Activated CD4-positive, alpha-beta T cell treated with anti-CD3 and anti-CD28 coated beads, Interleukin-2, amount 10 ng/mL, durations not matched to agents 7 days and 5 days (primary cell): ENCODE measurements at regions not wholly inside any gene's neighbourhood (a gene's known extent, or its start where the extent isn't known, plus 50 kb on each side); places are given as distances from the start of the nearest gene placed in this dataset.
"Not testable (repeated sequence)": the region's sequence is repeated elsewhere in the genome, so short reads cannot be mapped to it uniquely, and the experiment has no call there.

Experiments used
- CTCF ChIA-PET: fragments of 350-600 bp; sonication (Branson Sonifier 250); formaldehyde crosslinking; loops from one replicate; lab custom pipeline; 2021; ENCODE audit warnings: antibody characterized with exemption; lab: Charles Lee
- POLR2A ChIA-PET: fragments of 350-600 bp; sonication (Branson Sonifier 250); formaldehyde crosslinking; loops from one replicate; lab custom pipeline; 2021; ENCODE audit warnings: antibody characterized with exemption; lab: Charles Lee
- DNase-seq: peaks from one replicate; pipeline ENCODE4 v3.0.0-alpha.2; 2020
- H3K27ac Mint-ChIP-seq: one replicate; pipeline ENCODE4 v1.8.0; 2021; ENCODE audit warnings: mild to moderate bottlenecking, moderate library complexity, mixed read lengths
- H3K27me3 Mint-ChIP-seq: one replicate; pipeline ENCODE4 v1.8.0; 2021; ENCODE audit warnings: mixed read lengths
- H3K36me3 Mint-ChIP-seq: one replicate; pipeline ENCODE4 v1.8.0; 2021; ENCODE audit warnings: low read depth, mixed read lengths
- H3K4me1 Mint-ChIP-seq: one replicate; pipeline ENCODE4 v1.8.0; 2021; ENCODE audit warnings: mixed read lengths
- H3K4me3 Mint-ChIP-seq: one replicate; pipeline ENCODE4 v1.8.0; 2021; ENCODE audit warnings: mild to moderate bottlenecking, moderate library complexity, mixed read lengths
- H3K9me3 Mint-ChIP-seq: one replicate; pipeline ENCODE4 v1.8.0; 2021; ENCODE audit warnings: mixed read lengths

GRCh38 chr19:7400815-7401214 lies 52.1 kb downstream of the ARHGEF18 start:
- Mint-ChIP-seq H3K27me3 (no peaks in the 10 kb centered on the region), H3K36me3 (peaks cover 44% of the 10 kb centered on the region), H3K4me1 (peaks cover 21% of the 10 kb centered on the region), H3K4me3 (no peak overlapping the region), H3K27ac (no peak overlapping the region), H3K9me3 (peaks cover 2% of the 10 kb centered on the region)
- POLR2A ChIA-PET: no interaction called here
- CTCF ChIA-PET: interaction anchor here (1.4 kb wide), 1 partner anchor 11 kb away, joined by 5 read pairs; no protein-coding TSS in a partner anchor
- DNase-seq: no peak

- H3K27ac Mint-ChIP-seq: no peak overlapping the region
- H3K9me3 Mint-ChIP-seq: peaks cover 2% of the 10 kb centered on the region
- peaks cover 40% of the 10 kb centered on the region for H3K36me3 Mint-ChIP-seq
- ChIA-PET POLR2A (no interaction called here), CTCF (no interaction called here)
- H3K4me3 Mint-ChIP-seq: no peak overlapping the region
- no peaks in the 10 kb centered on the region for H3K27me3 Mint-ChIP-seq
- DNase-seq: no peak
- peaks cover 12% of the 10 kb centered on the region for H3K4me1 Mint-ChIP-seq
Observed at GRCh38 chr19:7401694-7402093, 53.0 kb downstream of the ARHGEF18 start.

- POLR2A ChIA-PET, H3K27ac Mint-ChIP-seq, DNase-seq, H3K27me3 Mint-ChIP-seq, H3K4me3 Mint-ChIP-seq, CTCF ChIA-PET, H3K9me3 Mint-ChIP-seq: not testable (repeated sequence)
- Mint-ChIP-seq H3K36me3 (peaks cover 31% of the 10 kb centered on the region), H3K4me1 (peaks cover 10% of the 10 kb centered on the region)
Observed at GRCh38 chr19:7405482-7405881, 56.7 kb downstream of the ARHGEF18 start.

DNA sequence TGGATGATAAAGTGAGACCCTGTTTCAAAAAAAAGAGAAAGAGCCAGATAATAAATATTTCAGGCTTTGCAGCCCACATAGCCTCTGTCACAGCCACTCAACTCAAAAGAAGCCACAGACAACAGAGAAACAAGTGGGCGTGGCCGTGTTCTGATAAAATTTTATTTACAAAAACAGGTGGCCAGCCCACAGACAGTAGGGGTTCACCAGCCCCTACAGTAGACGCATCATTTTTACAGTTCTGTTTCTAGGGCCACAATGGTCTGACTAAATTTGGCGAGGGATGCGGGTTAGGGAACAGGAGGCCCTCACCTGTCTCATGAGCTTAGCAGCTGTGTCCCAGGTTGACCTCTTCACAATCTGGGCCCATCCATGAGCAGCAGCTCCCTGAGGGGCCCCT lies 59.5 kb downstream of the ARHGEF18 start:
- Mint-ChIP-seq H3K27me3 (no peaks in the 10 kb centered on the region), H3K4me1 (peaks cover 15% of the 10 kb centered on the region), H3K27ac (no peak overlapping the region), H3K9me3 (no peaks in the 10 kb centered on the region), H3K4me3 (no peak overlapping the region), H3K36me3 (peaks cover 28% of the 10 kb centered on the region)
- no peak for DNase-seq
- ChIA-PET CTCF (interaction anchor here (1.2 to 1.6 kb wide), 2 partner anchors 12 to 13 kb away, joined by 3 to 4 read pairs; no protein-coding TSS in a partner anchor), POLR2A (no interaction called here)

DNA sequence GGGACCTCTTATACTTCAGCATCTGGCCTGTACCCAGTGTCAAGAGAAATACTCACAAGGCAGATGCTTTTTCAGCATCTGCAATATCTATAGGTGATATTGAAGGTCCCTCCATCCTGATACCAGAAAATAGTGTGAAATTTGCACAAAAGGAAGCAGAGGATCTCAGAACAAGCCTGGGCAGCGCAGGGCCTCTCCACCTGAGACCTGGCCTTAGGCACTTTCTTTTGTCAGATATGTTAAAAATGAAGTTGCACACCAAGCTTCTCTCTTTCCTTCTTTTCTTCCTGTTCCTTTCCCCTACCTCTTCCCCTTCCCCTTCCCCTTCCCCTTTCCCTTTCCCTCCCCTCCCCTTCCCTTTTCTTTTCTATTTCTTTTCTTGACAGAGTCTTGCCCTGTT lies 62.2 kb downstream of the ARHGEF18 start:
- Mint-ChIP-seq H3K36me3 (peaks cover 32% of the 10 kb centered on the region), H3K4me1 (peaks cover 15% of the 10 kb centered on the region), H3K27ac (peak overlapping the region; percentile 36), H3K9me3 (no peaks in the 10 kb centered on the region), H3K27me3 (no peaks in the 10 kb centered on the region), H3K4me3 (no peak overlapping the region)
- CTCF ChIA-PET: interaction anchor here (0.5 to 0.6 kb wide), 2 partner anchors 30 to 1045 kb away, joined by 3 to 4 read pairs; no protein-coding TSS in a partner anchor
- POLR2A ChIA-PET: no interaction called here
- DNase-seq: no peak

GRCh38 chr19:7413629-7414028 lies 64.9 kb downstream of the ARHGEF18 start:
- no peak overlapping the region for H3K27ac Mint-ChIP-seq
- H3K9me3 Mint-ChIP-seq: no peaks in the 10 kb centered on the region
- H3K36me3 Mint-ChIP-seq: peaks cover 40% of the 10 kb centered on the region
- no peak for DNase-seq
- ChIA-PET POLR2A (no interaction called here), CTCF (interaction anchor here (0.6 to 1.2 kb wide), 2 partner anchors 9 to 187 kb away, joined by 3 read pairs; no protein-coding TSS in a partner anchor)
- no peaks in the 10 kb centered on the region for H3K27me3 Mint-ChIP-seq
- no peak overlapping the region for H3K4me3 Mint-ChIP-seq
- H3K4me1 Mint-ChIP-seq: peaks cover 11% of the 10 kb centered on the region

GRCh38 chr19:7415163-7415856 lies 66.6 kb downstream of the ARHGEF18 start:
- Mint-ChIP-seq H3K27ac (peak overlapping the region; percentile 36), H3K36me3 (peaks cover 42% of the 10 kb centered on the region), H3K27me3 (no peaks in the 10 kb centered on the region), H3K9me3 (no peaks in the 10 kb centered on the region), H3K4me3 (no peak overlapping the region), H3K4me1 (peaks cover 9% of the 10 kb centered on the region)
- CTCF ChIA-PET: no interaction called here
- no peak for DNase-seq
- POLR2A ChIA-PET: no interaction called here

DNA sequence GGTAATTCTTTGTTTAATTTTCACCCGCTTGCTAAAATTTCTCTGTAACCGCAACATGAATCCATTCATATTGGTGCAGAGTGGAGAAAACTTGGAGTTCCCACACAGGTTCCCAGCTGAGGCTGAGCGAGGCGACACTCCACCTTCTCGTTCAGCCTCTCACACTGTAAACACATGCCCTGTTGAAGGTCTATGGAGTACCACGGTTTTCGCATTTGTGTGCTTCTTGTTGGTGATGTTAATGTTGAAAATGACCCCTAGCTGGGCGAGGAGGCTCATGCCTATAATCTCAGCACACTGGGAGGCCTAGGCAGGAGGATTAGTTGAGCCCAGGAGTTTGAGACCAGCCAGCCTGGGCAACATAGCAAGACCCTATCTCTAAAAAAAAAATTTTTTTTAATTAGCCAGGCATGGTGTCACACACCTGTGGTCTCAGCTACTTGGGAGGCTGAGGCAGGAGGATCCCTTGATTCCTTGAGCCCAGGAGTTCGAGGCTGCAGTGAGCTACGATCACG lies 67.2 kb downstream of the ARHGEF18 start:
- CTCF ChIA-PET: no interaction called here
- POLR2A ChIA-PET: no interaction called here
- H3K9me3 Mint-ChIP-seq: no peaks in the 10 kb centered on the region

DNA sequence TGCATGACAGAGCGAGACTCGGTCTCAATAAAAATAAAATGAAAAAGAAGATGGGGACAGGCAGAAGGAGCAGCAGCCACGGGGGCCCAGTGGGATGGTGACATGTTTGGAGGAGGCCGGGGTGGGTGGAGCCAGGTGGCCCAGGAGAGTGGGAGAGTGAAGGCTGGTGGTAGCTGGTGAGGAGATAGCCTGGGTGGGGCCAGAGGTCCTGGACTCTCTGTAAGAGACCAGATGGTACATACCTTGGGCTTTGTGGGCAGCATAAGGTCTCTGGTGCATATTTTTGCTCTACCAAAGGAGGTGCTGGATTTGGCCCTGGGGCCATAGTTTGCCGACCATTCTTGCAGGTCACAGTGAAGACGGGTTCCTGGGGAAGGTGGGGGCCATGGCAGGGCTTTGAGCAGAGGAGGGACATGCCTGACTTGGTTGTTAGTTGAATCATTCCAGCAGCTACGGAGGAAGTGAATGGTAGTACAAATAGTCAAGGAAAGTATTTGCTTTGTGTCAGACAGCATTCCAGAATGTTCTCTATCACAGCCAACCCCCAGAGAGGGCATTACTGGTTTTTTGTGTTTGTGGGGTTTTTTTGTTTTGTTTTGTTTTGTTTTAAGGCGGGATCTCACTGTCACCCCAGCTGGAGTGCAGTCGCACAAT lies 69.1 kb downstream of the ARHGEF18 start:
- ChIA-PET POLR2A (no interaction called here), CTCF (no interaction called here)
- H3K36me3 Mint-ChIP-seq: peaks cover 44% of the 10 kb centered on the region
- no peak overlapping the region for H3K4me3 Mint-ChIP-seq
- H3K27ac Mint-ChIP-seq: no peak overlapping the region
- peaks cover 4% of the 10 kb centered on the region for H3K4me1 Mint-ChIP-seq
- DNase-seq: no peak
- H3K9me3 Mint-ChIP-seq: no peaks in the 10 kb centered on the region
- no peaks in the 10 kb centered on the region for H3K27me3 Mint-ChIP-seq

More for the DNA sequence above, 67.2 kb downstream of the ARHGEF18 start:
- no peaks in the 10 kb centered on the region for H3K27me3 Mint-ChIP-seq
- peaks cover 39% of the 10 kb centered on the region for H3K36me3 Mint-ChIP-seq
- peaks cover 9% of the 10 kb centered on the region for H3K4me1 Mint-ChIP-seq
- no peak for DNase-seq
- no peak overlapping the region for H3K4me3 Mint-ChIP-seq
- H3K27ac Mint-ChIP-seq: no peak overlapping the region

GRCh38 chr19:7418596-7418995 lies 69.9 kb downstream of the ARHGEF18 start:
- no peak for DNase-seq
- POLR2A ChIA-PET: no interaction called here
- CTCF ChIA-PET: no interaction called here
- Mint-ChIP-seq H3K4me3 (no peak overlapping the region), H3K36me3 (peaks cover 47% of the 10 kb centered on the region), H3K27me3 (no peaks in the 10 kb centered on the region), H3K4me1 (peaks cover 2% of the 10 kb centered on the region), H3K9me3 (no peaks in the 10 kb centered on the region), H3K27ac (no peak overlapping the region)

DNA sequence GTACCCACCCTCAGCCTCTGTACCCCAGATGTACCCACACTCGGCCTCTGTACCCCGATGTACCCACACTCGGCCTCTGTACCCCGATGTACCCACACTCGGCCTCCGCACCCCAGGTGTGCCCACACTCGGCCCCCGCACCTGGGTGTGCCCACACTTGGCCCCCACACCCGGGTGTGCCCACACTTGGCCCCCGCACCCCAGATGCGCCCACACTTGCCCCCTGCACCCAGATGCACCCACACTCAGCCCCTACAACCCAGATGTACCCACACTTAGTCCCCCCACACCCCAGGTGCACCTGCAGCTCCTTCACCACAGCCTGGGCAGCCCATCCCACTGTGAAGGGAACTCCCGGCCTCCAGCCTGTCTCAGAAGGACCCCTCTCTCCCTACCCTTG lies 69.7 kb downstream of the PEX11G start:
- DNase-seq: no peak
- Mint-ChIP-seq H3K4me1 (peaks cover 2% of the 10 kb centered on the region), H3K27me3 (no peaks in the 10 kb centered on the region), H3K9me3 (no peaks in the 10 kb centered on the region), H3K4me3 (no peak overlapping the region), H3K27ac (no peak overlapping the region), H3K36me3 (peaks cover 41% of the 10 kb centered on the region)
- POLR2A ChIA-PET: no interaction called here
- CTCF ChIA-PET: no interaction called here

- H3K36me3 Mint-ChIP-seq: peaks cover 42% of the 10 kb centered on the region
- no peaks in the 10 kb centered on the region for H3K27me3 Mint-ChIP-seq
- ChIA-PET CTCF (no interaction called here), POLR2A (no interaction called here)
- H3K9me3 Mint-ChIP-seq: no peaks in the 10 kb centered on the region
- DNase-seq: no peak
- no peak overlapping the region for H3K4me3 Mint-ChIP-seq
- peaks cover 2% of the 10 kb centered on the region for H3K4me1 Mint-ChIP-seq
- H3K27ac Mint-ChIP-seq: no peak overlapping the region
Observed at GRCh38 chr19:7419777-7420439, 68.9 kb downstream of the PEX11G start.
